Stimulated activated CD8-positive, alpha-beta memory T cell treated with anti-CD3 and anti-CD28 coated beads, Interleukin-15, amount 100 ng/mL, for 4 hours (primary cell): ENCODE measurements at regions not wholly inside any gene's neighbourhood (a gene's known extent, or its start where the extent isn't known, plus 50 kb on each side); places are given as distances from the start of the nearest gene placed in this dataset.
"Not testable (repeated sequence)": the region's sequence is repeated elsewhere in the genome, so short reads cannot be mapped to it uniquely, and the experiment has no call there.

ENCODE experiments used
- DNase-seq, 2 donors: peaks; one replicate each; pipeline ENCODE4 v3.0.0-alpha.2; 2020; ENCODE audit warnings: low read depth in 2 of 2

GRCh38 chr15:20308027-20308690 is 233.4 kb downstream of the GOLGA6L6 start:
- not testable (repeated sequence) for DNase-seq

GRCh38 chr15:20307137-20307536 is 234.5 kb downstream of the GOLGA6L6 start:
- DNase-seq: not testable (repeated sequence)

- not testable (repeated sequence) for DNase-seq
Observed at GRCh38 chr15:20306497-20307106, 235.0 kb downstream of the GOLGA6L6 start.

- not testable (repeated sequence) for DNase-seq
Observed at GRCh38 chr15:20305912-20306311, 235.7 kb downstream of the GOLGA6L6 start.

- DNase-seq: not testable (repeated sequence)
Observed at GRCh38 chr15:20305015-20305465, 236.6 kb downstream of the GOLGA6L6 start.

- DNase-seq: not testable (repeated sequence)
Observed at GRCh38 chr15:20304282-20305014, 237.2 kb downstream of the GOLGA6L6 start.

- DNase-seq: not testable (repeated sequence)
Observed at GRCh38 chr15:20303248-20304171, 238.1 kb downstream of the GOLGA6L6 start.

- not testable (repeated sequence) for DNase-seq
Observed at GRCh38 chr15:20302141-20303069, 239.2 kb downstream of the GOLGA6L6 start.

- not testable (repeated sequence) for DNase-seq
Observed at GRCh38 chr15:20301471-20302081, 240.0 kb downstream of the GOLGA6L6 start.

- DNase-seq: not testable (repeated sequence)
Observed at GRCh38 chr15:20301041-20301390, 240.6 kb downstream of the GOLGA6L6 start.

GRCh38 chr15:20300351-20301040 is 241.1 kb downstream of the GOLGA6L6 start:
- DNase-seq: not testable (repeated sequence)

GRCh38 chr15:20297603-20298123 is 243.9 kb downstream of the GOLGA6L6 start:
- not testable (repeated sequence) for DNase-seq

- DNase-seq: not testable (repeated sequence)
Observed at GRCh38 chr15:20296261-20296660, 245.3 kb downstream of the GOLGA6L6 start.

GRCh38 chr15:20295238-20295811 is 246.3 kb downstream of the GOLGA6L6 start:
- no peak for DNase-seq

- DNase-seq: no peak
Observed at GRCh38 chr15:20294651-20295237, 246.9 kb downstream of the GOLGA6L6 start.

- not testable (repeated sequence) for DNase-seq
Observed at GRCh38 chr15:20292422-20293005, 249.1 kb downstream of the GOLGA6L6 start.

- not testable (repeated sequence) for DNase-seq
Observed at GRCh38 chr15:20291616-20292015, 250.0 kb downstream of the GOLGA6L6 start.

GRCh38 chr15:20290606-20291005 is 251.0 kb downstream of the GOLGA6L6 start:
- DNase-seq: not testable (repeated sequence)
